ENCODE measurements at regions not wholly inside any gene's neighbourhood (a gene's known extent, or its start where the extent isn't known, plus 50 kb on each side); places are given as distances from the start of the nearest gene placed in this dataset.

DNA sequence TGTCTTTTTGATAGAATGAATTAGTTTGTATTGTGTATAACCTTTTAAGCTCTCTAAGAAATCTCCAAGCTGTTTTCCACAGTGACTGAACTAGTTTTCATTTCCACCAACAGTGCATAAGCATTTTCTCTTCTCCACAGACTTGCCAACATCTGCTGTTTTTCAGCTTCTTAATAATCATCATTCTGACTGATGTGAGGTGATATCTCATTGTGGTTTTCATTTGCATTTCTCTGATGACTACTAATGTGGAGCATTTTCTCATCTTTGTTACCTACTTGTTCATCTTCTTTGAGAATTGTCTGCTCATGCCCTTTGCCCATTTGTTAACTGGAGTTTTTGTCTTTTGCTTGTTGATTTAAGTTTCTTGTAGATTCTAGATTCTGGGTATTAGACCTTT, 777.5 kb downstream of the OTOL1 start:
- no peaks in the 10 kb centered on the region for H3K36me3 ChIP-seq (ENCODE audit: control insufficient read depth in 2 of 2, insufficient read depth in 2 of 2, low read length in 1 of 2)
- no peak overlapping the region for H3K9ac ChIP-seq (ENCODE audit: control insufficient read depth, insufficient read depth, low read length)
- H3K4me1 ChIP-seq (ENCODE audit: control insufficient read depth, insufficient read depth, low read length): no peaks in the 10 kb centered on the region
- ChIA-PET CTCF (no interaction called here), POLR2A (no interaction called here), SMC1A (ENCODE audit: uncharacterized antibody, unreplicated experiment) (no interaction called here), RAD21 (ENCODE audit: unreplicated experiment) (no interaction called here)
- H4K20me1 ChIP-seq (ENCODE audit: control insufficient read depth, insufficient read depth): no peaks in the 10 kb centered on the region
- H3K27ac ChIP-seq (ENCODE audit: control insufficient read depth, insufficient read depth): no peak overlapping the region
- no peak overlapping the region for H3K4me3 ChIP-seq
- no peaks in the 10 kb centered on the region for H3K27me3 ChIP-seq (replicated peaks in 1 of 2; ENCODE audit: control insufficient read depth in 2 of 2, insufficient read depth in 2 of 2, low read length in 1 of 2)
- no peak overlapping the region for H3K4me2 ChIP-seq (ENCODE audit: control insufficient read depth, insufficient read depth)
- in situ Hi-C loops (cut with MboI): no loop called here
- no peak for DNase-seq (ENCODE audit: low read depth, low spot score)
- H3K79me2 ChIP-seq (ENCODE audit: control insufficient read depth, insufficient read depth, low read length): no peaks in the 10 kb centered on the region
- H3K9me3 ChIP-seq (replicated peaks; ENCODE audit: control insufficient read depth, insufficient read depth, low read length): no peaks in the 10 kb centered on the region
- no peak overlapping the region for H2AFZ ChIP-seq (ENCODE audit: control insufficient read depth, low read depth, low read length)
- BruUV-seq (replicated peaks): no TSS peak
- intact Hi-C loops (cut with micrococcal nuclease; ENCODE audit: unreplicated experiment): no loop called here
- ATAC-seq: no peak
- FAIRE-seq: no peak
- TF ChIP-seq, protein P1, sequence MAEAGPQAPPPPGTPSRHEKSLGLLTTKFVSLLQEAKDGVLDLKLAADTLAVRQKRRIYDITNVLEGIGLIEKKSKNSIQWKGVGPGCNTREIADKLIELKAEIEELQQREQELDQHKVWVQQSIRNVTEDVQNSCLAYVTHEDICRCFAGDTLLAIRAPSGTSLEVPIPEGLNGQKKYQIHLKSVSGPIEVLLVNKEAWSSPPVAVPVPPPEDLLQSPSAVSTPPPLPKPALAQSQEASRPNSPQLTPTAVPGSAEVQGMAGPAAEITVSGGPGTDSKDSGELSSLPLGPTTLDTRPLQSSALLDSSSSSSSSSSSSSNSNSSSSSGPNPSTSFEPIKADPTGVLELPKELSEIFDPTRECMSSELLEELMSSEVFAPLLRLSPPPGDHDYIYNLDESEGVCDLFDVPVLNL (IDR thresholded peaks at IDR 0.05; ENCODE audit: low read depth, low read length): no peak
- TF ChIP-seq NRF1 (conservative IDR thresholded peaks at IDR 0.05; ENCODE audit: low read depth, low read length) (no peak), SMAD1 (IDR thresholded peaks at IDR 0.05; ENCODE audit: low read depth, partially characterized antibody) (no peak), FOS (IDR thresholded peaks at IDR 0.05; ENCODE audit: borderline replicate concordance, extremely low read depth, insufficient read length) (no peak), MTA3 (IDR thresholded peaks at IDR 0.05; ENCODE audit: borderline replicate concordance, low read length) (no peak), ATF2 (IDR thresholded peaks at IDR 0.05; ENCODE audit: low read length) (no peak), SREBF2 (IDR thresholded peaks at IDR 0.05; ENCODE audit: low read length) (no peak), ESRRA (IDR thresholded peaks at IDR 0.05; ENCODE audit: low read length) (no peak), EP300 (IDR thresholded peaks at IDR 0.05; ENCODE audit: borderline replicate concordance in 1 of 2, control insufficient read depth in 1 of 2, low read depth in 2 of 2, low read length in 2 of 2) (no peak), JUND (IDR thresholded peaks at IDR 0.05; ENCODE audit: low read depth, low read length) (no peak), POU2F2 (IDR thresholded peaks at IDR 0.05; ENCODE audit: borderline replicate concordance, low read depth, low read length) (no peak), ZNF24 (IDR thresholded peaks at IDR 0.05) (no peak), ZNF384 (IDR thresholded peaks at IDR 0.05; ENCODE audit: borderline replicate concordance, low read depth, low read length) (no peak), PBX3 (IDR thresholded peaks at IDR 0.05; ENCODE audit: insufficient replicate concordance, low read depth, low read length) (no peak), NFIC (IDR thresholded peaks at IDR 0.05; ENCODE audit: low read depth, low read length) (no peak)
- TF ChIP-seq, protein P2, sequence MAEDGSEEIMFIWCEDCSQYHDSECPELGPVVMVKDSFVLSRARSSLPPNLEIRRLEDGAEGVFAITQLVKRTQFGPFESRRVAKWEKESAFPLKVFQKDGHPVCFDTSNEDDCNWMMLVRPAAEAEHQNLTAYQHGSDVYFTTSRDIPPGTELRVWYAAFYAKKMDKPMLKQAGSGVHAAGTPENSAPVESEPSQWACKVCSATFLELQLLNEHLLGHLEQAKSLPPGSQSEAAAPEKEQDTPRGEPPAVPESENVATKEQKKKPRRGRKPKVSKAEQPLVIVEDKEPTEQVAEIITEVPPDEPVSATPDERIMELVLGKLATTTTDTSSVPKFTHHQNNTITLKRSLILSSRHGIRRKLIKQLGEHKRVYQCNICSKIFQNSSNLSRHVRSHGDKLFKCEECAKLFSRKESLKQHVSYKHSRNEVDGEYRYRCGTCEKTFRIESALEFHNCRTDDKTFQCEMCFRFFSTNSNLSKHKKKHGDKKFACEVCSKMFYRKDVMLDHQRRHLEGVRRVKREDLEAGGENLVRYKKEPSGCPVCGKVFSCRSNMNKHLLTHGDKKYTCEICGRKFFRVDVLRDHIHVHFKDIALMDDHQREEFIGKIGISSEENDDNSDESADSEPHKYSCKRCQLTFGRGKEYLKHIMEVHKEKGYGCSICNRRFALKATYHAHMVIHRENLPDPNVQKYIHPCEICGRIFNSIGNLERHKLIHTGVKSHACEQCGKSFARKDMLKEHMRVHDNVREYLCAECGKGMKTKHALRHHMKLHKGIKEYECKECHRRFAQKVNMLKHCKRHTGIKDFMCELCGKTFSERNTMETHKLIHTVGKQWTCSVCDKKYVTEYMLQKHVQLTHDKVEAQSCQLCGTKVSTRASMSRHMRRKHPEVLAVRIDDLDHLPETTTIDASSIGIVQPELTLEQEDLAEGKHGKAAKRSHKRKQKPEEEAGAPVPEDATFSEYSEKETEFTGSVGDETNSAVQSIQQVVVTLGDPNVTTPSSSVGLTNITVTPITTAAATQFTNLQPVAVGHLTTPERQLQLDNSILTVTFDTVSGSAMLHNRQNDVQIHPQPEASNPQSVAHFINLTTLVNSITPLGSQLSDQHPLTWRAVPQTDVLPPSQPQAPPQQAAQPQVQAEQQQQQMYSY (CRISPR knock-in tag; IDR thresholded peaks at IDR 0.05): no peak
- TF ChIP-seq, protein P3, sequence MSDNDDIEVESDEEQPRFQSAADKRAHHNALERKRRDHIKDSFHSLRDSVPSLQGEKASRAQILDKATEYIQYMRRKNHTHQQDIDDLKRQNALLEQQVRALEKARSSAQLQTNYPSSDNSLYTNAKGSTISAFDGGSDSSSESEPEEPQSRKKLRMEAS (IDR thresholded peaks at IDR 0.05; ENCODE audit: low read depth, low read length): no peak
